ENCODE measurements at regions not wholly inside any gene's neighbourhood (a gene's known extent, or its start where the extent isn't known, plus 50 kb on each side); places are given as distances from the start of the nearest gene placed in this dataset.
"Not testable (repeated sequence)": the region's sequence is repeated elsewhere in the genome, so short reads cannot be mapped to it uniquely, and the experiment has no call there.

- not testable (repeated sequence) for TF ChIP-seq CTCF (conservative IDR thresholded peaks at IDR 0.05; ENCODE audit: low read length); EZH2phosphoT487 (IDR thresholded peaks at IDR 0.05; ENCODE audit: borderline replicate concordance, low read depth, low read length)
These were observed 613.3 kb downstream of the CENPC start for GRCh38 chr4:66931981-66932380.

Data from OCI-LY7 (cell line).